NB4 (cell line): ENCODE measurements at regions not wholly inside any gene's neighbourhood (a gene's known extent, or its start where the extent isn't known, plus 50 kb on each side); places are given as distances from the start of the nearest gene placed in this dataset.

Experiments used
- DNase-seq: peaks from one replicate; pipeline ENCODE4 v3.0.0; 2010; ENCODE audit warnings: low read depth
- H3K4me3 ChIP-seq: one replicate; pipeline ENCODE4 v1.5.1; 2011; ENCODE audit warnings: mild to moderate bottlenecking, low read depth, low read length, moderate library complexity
- MYC ChIP-seq: IDR thresholded peaks from 2 replicates; pipeline ENCODE4 v1.6.1; 2011; ENCODE audit warnings: low read depth, low read length
- POLR2A ChIP-seq: IDR thresholded peaks from 2 replicates; pipeline ENCODE4 v1.6.1; 2011; ENCODE audit warnings: mild to moderate bottlenecking; ENCODE audit not compliant: insufficient read length; ENCODE audit errors: extremely low read depth
- TF ChIP-seq, protein P1 (sequence below): IDR thresholded peaks from one replicate; pipeline ENCODE4 v1.5.1; 2012; ENCODE audit warnings: low read depth, low read length
- TF ChIP-seq, protein P2 (sequence below): IDR thresholded peaks from 2 replicates; pipeline ENCODE4 v1.6.1; 2011; ENCODE audit warnings: low read depth, low read length

DNA sequence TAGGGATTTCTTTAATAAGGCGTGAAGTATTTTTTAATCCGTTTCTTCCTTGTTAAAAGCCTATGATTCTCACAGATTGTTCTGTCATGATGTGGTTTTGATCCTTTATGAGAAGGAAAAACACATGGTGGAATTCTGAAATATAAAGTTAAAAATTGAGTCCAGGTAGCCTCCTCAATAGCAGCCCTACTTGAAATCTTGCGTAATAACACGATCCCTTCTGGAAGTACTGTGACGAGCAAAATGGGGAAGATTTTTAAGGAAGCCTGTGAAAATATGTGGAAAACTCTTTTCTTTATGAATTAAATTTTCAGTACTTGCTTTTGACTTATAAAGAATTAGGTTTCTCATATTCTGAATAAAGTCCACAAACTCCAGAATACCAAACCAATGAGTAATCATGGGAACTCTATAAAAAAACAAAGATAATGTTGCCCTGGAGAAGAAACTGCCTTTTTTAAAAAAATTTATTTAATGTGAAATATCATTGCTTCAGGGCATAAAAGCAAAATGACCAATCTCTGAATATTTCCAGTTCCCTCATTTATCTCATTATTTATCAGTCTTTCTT is 476.4 kb upstream of the ZEB2 start:
- DNase-seq: no peak
- TF ChIP-seq, protein P1, sequence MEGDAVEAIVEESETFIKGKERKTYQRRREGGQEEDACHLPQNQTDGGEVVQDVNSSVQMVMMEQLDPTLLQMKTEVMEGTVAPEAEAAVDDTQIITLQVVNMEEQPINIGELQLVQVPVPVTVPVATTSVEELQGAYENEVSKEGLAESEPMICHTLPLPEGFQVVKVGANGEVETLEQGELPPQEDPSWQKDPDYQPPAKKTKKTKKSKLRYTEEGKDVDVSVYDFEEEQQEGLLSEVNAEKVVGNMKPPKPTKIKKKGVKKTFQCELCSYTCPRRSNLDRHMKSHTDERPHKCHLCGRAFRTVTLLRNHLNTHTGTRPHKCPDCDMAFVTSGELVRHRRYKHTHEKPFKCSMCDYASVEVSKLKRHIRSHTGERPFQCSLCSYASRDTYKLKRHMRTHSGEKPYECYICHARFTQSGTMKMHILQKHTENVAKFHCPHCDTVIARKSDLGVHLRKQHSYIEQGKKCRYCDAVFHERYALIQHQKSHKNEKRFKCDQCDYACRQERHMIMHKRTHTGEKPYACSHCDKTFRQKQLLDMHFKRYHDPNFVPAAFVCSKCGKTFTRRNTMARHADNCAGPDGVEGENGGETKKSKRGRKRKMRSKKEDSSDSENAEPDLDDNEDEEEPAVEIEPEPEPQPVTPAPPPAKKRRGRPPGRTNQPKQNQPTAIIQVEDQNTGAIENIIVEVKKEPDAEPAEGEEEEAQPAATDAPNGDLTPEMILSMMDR: no peak
- TF ChIP-seq POLR2A (no peak), MYC (no peak)
- TF ChIP-seq, protein P2, sequence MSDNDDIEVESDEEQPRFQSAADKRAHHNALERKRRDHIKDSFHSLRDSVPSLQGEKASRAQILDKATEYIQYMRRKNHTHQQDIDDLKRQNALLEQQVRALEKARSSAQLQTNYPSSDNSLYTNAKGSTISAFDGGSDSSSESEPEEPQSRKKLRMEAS: no peak
- no peak overlapping the region for H3K4me3 ChIP-seq

DNA sequence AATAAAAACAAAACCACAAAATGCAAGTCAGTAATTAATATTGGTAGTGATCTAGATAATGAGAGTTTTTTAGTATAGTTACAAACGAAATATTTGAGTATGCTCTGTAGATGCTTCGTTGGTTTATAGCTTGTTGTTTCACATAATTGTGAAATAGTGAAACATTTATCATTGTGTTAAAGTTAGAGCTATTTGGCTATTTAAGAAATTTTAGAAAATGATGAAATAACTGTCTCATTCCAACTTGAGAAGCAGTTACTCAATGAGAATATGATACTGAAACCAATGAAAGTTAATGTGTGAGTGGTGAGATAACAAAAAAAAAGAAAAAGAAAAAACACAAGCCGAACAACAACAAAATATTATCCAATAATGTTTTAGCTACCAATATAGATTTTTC is 475.6 kb upstream of the ZEB2 start:
- DNase-seq: no peak

DNA sequence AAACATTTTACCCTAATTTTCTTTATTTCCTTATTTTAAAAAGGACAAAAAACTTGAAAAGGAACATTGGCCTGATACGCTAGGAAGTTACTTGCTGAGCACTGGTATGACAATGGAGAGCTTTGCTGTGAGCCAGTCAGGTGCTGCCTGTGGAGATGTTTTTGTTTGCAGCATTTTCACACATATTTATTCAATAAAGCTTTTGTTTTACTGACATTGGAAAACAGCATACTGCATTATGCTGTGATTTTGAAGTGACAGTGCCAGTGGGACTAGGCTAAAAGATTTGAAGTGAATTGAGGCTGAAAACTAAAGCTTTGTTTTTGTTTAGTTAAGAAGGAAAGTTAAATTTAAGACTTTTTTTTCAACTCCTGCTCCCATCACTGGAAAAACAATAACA is 470.7 kb upstream of the ZEB2 start:
- TF ChIP-seq POLR2A (no peak), MYC (no peak)
- TF ChIP-seq, protein P2: no peak
- TF ChIP-seq, protein P1: no peak
- no peak for DNase-seq
- no peak overlapping the region for H3K4me3 ChIP-seq

More for the DNA sequence above, 475.6 kb upstream of the ZEB2 start:
- no peak for TF ChIP-seq POLR2A
- TF ChIP-seq MYC: no peak
- TF ChIP-seq, protein P2: no peak
- TF ChIP-seq, protein P1: no peak
- H3K4me3 ChIP-seq: no peak overlapping the region

DNA sequence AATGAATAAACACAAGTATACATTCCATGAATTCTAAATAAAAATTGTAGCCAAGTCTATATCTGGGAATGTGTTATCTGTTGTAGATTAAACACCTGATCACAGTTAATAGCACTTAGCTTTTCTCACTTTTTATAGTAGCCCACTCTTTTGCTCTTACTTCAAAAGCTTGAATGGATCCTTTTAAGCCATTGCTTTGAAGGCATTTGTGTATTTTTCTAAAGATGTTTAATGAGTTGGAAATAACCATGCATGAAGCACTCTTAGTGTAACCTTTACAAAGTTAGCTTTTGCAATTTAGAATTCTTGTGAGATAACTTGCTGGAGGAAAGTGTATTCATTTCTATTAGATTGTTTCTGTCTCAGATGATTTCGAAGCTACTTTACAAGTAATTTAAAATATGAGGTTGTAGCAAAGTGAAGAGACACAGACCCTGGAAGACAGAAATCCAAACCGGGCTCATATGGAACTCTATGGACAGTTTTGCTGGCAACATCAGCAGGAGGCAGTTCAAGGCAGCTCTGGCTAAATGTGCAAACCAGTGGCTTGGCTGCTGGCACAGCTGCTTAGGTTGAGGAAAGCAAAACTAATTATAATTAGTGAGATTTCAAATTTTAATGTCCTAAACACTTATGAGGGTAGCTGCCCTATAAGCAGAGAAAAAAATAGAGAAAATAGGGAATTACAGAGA is 469.8 kb upstream of the ZEB2 start:
- TF ChIP-seq MYC (no peak), POLR2A (no peak)
- TF ChIP-seq, protein P1: no peak
- TF ChIP-seq, protein P2: no peak
- no peak for DNase-seq
- H3K4me3 ChIP-seq: no peak overlapping the region

DNA sequence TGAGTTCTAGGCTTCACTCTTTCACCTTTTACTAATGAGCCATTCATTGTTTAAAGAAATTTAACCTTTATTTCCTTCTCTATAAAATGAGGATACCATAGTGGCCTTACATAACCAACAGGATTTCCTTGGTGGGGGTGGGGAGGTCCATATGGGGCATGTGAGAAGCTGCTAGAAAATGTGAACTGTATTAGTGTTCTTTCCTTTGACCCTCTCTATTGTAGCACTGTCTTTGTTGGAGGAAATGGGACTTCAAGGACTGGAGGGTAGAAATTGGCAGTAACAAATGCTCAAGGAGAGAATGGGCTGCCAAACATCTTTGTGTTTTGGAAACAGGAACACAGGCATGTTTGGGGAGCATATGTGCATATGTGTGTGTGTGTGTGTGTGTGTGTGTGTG is 468.7 kb upstream of the ZEB2 start:
- no peak for DNase-seq
- no peak overlapping the region for H3K4me3 ChIP-seq
- TF ChIP-seq, protein P2: no peak
- TF ChIP-seq POLR2A: no peak
- no peak for TF ChIP-seq MYC
- TF ChIP-seq, protein P1: no peak
